ENCODE measurements at regions not wholly inside any gene's neighbourhood (a gene's known extent, or its start where the extent isn't known, plus 50 kb on each side); places are given as distances from the start of the nearest gene placed in this dataset.

DNA sequence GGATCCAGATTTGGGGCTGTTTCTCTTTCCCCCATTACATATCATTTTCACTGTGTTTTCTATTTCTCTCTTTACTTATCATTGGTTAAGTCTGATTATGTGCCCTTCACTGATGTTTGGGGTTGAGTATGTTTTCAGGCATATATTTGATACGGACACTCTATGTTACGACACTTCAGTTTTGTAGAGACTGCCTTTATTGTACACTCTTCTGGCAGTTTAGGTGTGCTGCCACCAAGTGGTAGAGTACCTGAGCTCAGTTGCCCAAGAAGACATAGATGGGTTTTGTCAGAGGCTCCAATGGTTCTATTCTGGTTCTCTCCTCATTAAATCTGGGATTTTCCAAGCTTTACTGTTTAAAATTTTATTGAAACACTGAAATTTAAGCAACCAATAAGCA lies 255.0 kb upstream of the ROPN1 start:
- Histone ChIP-seq H3K27ac (replicated peaks) (no peak overlapping the region), H3K4me3 (replicated peaks; ENCODE audit: insufficient read depth, low read length) (no peak overlapping the region), H3K27me3 (ENCODE audit: insufficient read depth, poor library complexity, severe bottlenecking) (no peaks in the 10 kb centered on the region)
- DNase-seq (ENCODE audit: low read depth in 1 of 2, low spot score in 1 of 2) = peak in 1 of 2 experiments; percentile 11
- no peak for TF ChIP-seq SPI1 (IDR thresholded peaks at IDR 0.05; ENCODE audit: borderline replicate concordance, low read depth)
- TF ChIP-seq, protein P1, sequence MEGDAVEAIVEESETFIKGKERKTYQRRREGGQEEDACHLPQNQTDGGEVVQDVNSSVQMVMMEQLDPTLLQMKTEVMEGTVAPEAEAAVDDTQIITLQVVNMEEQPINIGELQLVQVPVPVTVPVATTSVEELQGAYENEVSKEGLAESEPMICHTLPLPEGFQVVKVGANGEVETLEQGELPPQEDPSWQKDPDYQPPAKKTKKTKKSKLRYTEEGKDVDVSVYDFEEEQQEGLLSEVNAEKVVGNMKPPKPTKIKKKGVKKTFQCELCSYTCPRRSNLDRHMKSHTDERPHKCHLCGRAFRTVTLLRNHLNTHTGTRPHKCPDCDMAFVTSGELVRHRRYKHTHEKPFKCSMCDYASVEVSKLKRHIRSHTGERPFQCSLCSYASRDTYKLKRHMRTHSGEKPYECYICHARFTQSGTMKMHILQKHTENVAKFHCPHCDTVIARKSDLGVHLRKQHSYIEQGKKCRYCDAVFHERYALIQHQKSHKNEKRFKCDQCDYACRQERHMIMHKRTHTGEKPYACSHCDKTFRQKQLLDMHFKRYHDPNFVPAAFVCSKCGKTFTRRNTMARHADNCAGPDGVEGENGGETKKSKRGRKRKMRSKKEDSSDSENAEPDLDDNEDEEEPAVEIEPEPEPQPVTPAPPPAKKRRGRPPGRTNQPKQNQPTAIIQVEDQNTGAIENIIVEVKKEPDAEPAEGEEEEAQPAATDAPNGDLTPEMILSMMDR (IDR thresholded peaks at IDR 0.05; ENCODE audit: insufficient read depth, low read length) = peak; percentile 16

GRCh38 chr3:124248471-124249028 lies 256.6 kb upstream of the ROPN1 start:
- DNase-seq (ENCODE audit: low read depth in 1 of 2, low spot score in 1 of 2) = no peak

DNA sequence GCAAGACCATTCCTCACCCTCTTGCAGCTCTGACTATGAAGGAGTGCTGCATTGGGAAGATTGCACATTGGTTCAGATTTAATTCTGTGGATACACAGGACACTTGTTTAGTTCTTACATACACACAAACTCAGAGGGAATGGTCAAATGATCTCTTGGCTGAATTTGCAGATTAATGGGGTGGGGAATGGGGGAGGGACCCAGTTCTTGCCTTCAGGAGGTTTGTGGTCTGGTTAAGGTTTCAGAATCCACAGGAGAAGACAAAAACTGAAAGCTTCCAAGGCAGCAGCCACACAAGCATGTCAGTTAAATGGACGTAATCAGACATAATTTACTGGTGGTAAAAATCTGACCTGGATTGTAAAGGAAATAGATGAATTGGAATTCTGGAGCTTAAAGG lies 257.1 kb upstream of the ROPN1 start:
- Histone ChIP-seq H3K4me3 (replicated peaks; ENCODE audit: insufficient read depth, low read length) (no peak overlapping the region), H3K27ac (replicated peaks) (no peak overlapping the region)
- TF ChIP-seq POLR2AphosphoS5 (IDR thresholded peaks at IDR 0.05; ENCODE audit: low read depth) (no peak), SPI1 (IDR thresholded peaks at IDR 0.05; ENCODE audit: borderline replicate concordance, low read depth) (no peak), GABPA (IDR thresholded peaks at IDR 0.05; ENCODE audit: low read depth) (no peak)
- TF ChIP-seq, protein P2, sequence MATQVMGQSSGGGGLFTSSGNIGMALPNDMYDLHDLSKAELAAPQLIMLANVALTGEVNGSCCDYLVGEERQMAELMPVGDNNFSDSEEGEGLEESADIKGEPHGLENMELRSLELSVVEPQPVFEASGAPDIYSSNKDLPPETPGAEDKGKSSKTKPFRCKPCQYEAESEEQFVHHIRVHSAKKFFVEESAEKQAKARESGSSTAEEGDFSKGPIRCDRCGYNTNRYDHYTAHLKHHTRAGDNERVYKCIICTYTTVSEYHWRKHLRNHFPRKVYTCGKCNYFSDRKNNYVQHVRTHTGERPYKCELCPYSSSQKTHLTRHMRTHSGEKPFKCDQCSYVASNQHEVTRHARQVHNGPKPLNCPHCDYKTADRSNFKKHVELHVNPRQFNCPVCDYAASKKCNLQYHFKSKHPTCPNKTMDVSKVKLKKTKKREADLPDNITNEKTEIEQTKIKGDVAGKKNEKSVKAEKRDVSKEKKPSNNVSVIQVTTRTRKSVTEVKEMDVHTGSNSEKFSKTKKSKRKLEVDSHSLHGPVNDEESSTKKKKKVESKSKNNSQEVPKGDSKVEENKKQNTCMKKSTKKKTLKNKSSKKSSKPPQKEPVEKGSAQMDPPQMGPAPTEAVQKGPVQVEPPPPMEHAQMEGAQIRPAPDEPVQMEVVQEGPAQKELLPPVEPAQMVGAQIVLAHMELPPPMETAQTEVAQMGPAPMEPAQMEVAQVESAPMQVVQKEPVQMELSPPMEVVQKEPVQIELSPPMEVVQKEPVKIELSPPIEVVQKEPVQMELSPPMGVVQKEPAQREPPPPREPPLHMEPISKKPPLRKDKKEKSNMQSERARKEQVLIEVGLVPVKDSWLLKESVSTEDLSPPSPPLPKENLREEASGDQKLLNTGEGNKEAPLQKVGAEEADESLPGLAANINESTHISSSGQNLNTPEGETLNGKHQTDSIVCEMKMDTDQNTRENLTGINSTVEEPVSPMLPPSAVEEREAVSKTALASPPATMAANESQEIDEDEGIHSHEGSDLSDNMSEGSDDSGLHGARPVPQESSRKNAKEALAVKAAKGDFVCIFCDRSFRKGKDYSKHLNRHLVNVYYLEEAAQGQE (IDR thresholded peaks at IDR 0.05; ENCODE audit: insufficient replicate concordance, low read depth) = no peak
- TF ChIP-seq, protein P1 (IDR thresholded peaks at IDR 0.05; ENCODE audit: insufficient read depth, low read length) = no peak

More at GRCh38 chr3:124248471-124249028, 256.6 kb upstream of the ROPN1 start:
- no peaks in the 10 kb centered on the region for H3K27me3 ChIP-seq (ENCODE audit: insufficient read depth, poor library complexity, severe bottlenecking)
- H3K27ac ChIP-seq (replicated peaks) = no peak overlapping the region
- TF ChIP-seq SPI1 (IDR thresholded peaks at IDR 0.05; ENCODE audit: borderline replicate concordance, low read depth) = no peak
- no peak for TF ChIP-seq POLR2AphosphoS5 (IDR thresholded peaks at IDR 0.05; ENCODE audit: low read depth)
- H3K4me3 ChIP-seq (replicated peaks; ENCODE audit: insufficient read depth, low read length) = no peak overlapping the region

GRCh38 chr3:124250053-124250452 lies 258.1 kb upstream of the ROPN1 start:
- TF ChIP-seq GABPA (IDR thresholded peaks at IDR 0.05; ENCODE audit: low read depth) = no peak
- no peak for TF ChIP-seq SPI1 (IDR thresholded peaks at IDR 0.05; ENCODE audit: borderline replicate concordance, low read depth)
- TF ChIP-seq, protein P2 (IDR thresholded peaks at IDR 0.05; ENCODE audit: insufficient replicate concordance, low read depth) = no peak
- TF ChIP-seq, protein P1 (IDR thresholded peaks at IDR 0.05; ENCODE audit: insufficient read depth, low read length) = no peak
- TF ChIP-seq POLR2AphosphoS5 (IDR thresholded peaks at IDR 0.05; ENCODE audit: low read depth) = no peak
- H3K27me3 ChIP-seq (ENCODE audit: insufficient read depth, poor library complexity, severe bottlenecking) = no peaks in the 10 kb centered on the region
- no peak overlapping the region for H3K4me3 ChIP-seq (replicated peaks; ENCODE audit: insufficient read depth, low read length)
- H3K27ac ChIP-seq (replicated peaks) = no peak overlapping the region
- no peak for DNase-seq (ENCODE audit: low read depth in 1 of 2, low spot score in 1 of 2)

More for the DNA sequence above, 257.1 kb upstream of the ROPN1 start:
- no peak for DNase-seq (ENCODE audit: low read depth in 1 of 2, low spot score in 1 of 2)
- H3K27me3 ChIP-seq (ENCODE audit: insufficient read depth, poor library complexity, severe bottlenecking) = no peaks in the 10 kb centered on the region
